GM21423 (cell line): ENCODE measurements at regions not wholly inside any gene's neighbourhood (a gene's known extent, or its start where the extent isn't known, plus 50 kb on each side); places are given as distances from the start of the nearest gene placed in this dataset.
"Not testable (repeated sequence)": the region's sequence is repeated elsewhere in the genome, so short reads cannot be mapped to it uniquely, and the experiment has no call there.

Experiments
- ATAC-seq: cut with Tn5 transposase; IDR thresholded peaks from one replicate; pipeline ENCODE4 v1.9.1; 2021; ENCODE audit warnings: mild to moderate bottlenecking, moderate library complexity; ENCODE audit not compliant: unreplicated experiment

DNA sequence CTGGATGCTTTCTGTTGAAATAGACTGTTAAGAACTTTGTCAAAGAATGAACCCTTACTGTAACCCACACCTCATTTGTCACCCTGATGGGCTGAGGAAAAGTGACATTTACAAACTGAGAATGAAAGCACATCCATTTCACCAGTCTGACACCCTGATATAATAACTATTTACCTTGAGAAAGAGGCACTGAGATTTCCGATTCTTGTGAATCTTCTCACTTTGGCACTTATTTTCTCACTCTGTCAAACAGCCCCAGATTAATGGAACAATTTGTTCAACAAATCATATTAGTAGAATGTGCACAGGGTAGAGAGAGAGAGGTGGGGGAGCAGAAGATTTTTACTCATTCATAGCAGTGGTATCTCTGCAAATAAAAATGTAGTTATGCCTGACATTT is 606.9 kb downstream of the MCTP2 start:
- ATAC-seq = no peak

DNA sequence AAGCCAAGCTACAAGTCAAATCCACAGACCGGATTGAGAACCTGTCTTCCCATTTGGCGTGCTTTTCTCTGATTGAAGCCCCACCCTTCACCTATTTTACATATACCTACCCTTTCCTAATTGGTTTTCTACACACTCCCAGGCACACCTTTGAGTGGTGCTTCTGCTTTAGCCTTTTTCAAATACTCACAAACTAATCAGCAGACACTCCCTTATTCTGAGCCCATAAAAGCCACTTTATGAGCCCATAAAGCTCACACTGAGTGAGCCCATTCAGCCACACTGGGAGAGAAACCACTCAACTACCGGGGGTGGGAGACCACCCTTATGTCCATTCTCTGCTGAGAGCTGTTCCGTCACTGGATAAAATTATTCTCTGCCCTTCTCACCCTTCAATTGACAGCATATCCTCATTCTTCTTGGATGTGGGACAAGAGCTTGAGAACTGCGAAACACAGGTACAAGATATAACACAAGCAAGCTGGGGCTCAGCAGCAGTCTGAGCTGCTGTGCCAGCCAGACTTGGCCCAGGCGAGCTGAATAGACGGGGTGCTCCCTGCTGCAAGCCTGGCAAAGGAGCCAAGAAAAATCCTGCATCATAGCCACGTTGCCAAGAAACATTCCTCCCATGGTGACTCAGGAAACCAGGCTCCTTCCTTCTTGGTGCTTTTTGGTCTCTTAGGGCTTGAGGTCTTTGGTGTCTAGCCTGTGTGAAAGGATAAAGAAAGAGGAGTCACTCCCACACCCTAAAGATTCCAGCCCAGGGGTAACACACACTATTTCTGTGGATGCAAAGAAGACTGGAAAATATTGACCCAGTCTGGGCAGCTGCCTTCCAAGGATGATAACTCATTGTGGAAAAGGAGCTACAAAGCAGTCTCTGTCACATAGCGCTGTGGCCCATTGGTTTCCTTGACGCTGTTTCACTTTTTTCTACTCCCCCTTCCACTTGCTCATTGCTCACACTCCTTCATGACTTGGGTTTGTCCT is 609.7 kb downstream of the MCTP2 start:
- no peak for ATAC-seq

DNA sequence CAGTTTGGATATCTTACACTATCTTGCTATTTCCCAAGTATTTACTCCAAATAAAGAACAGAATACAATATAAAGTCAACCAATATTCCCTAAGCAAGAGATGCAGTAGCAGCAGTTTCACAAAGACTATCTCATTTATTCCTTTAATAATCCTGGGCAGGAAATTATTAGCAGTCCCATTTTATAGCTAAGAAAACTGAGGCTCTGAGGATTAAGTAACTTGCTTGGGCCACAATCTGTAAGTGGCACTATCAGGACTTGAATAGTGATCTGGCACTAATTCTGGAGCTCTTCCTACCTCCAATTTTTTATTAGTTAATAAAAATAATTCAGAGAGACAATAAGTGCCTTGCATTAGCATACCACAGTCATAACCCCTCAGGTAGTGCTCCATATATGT is 611.7 kb downstream of the MCTP2 start:
- no peak for ATAC-seq

DNA sequence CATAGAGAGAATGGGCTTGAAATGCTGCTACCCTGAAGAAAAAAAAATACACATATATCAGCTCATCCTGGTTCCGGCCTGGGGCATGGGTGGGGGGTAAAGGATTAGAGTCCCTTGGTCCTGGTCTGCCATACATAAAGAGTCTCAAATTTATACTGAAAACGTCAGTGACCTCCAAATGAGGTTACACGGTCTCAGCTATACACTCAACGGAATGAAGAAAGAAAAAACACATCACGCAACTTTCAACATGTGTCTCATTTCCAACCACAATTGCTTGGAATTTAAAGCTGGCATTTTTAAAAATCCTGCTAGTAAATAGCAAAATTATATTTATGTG is 612.8 kb downstream of the MCTP2 start:
- no peak for ATAC-seq

DNA sequence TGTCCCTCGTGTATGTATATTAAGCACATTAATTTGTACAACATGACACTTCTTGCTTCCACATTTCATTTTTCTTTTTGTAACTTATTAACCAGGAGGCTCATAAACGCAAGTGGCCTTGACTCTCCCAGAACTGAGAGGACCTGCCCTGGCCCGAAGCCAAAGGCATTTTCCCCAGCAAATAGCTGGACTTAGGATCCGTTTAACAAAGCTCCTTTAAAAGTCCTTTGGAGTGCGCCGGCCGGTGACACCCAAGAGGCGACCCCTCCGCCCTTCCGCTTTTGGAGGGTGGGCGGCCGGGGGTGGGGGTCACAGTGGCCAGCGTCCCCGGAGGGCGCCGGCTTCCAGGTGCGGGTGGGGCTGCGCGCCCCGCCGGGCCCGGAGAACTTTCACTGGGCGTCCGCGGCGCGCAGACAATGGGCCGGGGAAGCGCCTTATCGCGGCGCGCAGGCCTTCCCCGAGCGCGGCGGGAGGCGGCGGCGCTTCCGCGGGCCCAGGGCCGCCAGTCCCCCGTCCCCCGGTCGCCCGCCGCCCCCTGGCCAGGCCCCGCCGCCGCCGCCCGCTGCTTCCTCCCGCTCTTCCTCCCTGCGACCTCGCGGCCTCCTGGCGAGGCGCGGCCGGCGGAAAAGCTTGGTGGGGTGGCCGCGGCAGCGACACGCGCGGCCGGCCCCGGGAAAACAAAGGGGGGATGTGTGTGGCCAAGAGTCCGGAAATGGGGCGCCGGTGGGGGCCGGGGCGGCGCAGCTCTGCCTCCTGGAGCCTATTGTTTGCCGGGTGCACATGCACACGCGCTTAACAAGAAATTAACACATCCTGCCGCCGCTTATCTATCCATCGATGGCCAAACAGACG is 613.4 kb downstream of the MCTP2 start:
- no peak for ATAC-seq

DNA sequence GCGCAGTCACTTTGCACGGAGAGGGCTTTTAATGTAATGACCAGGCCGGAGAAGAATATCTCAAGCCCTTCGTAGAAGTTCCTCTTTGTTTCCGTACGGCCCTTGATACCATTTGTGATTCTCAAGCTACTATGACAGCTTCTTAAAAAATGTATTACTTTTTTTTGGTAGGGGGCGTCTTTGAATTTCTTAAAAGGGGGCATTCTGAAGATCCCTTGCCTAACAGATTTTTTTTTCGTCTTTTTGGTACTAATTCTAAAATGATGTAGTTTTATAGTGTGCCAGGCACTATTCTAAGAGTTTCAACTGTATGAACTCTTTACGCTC is 614.0 kb downstream of the MCTP2 start:
- no peak for ATAC-seq

DNA sequence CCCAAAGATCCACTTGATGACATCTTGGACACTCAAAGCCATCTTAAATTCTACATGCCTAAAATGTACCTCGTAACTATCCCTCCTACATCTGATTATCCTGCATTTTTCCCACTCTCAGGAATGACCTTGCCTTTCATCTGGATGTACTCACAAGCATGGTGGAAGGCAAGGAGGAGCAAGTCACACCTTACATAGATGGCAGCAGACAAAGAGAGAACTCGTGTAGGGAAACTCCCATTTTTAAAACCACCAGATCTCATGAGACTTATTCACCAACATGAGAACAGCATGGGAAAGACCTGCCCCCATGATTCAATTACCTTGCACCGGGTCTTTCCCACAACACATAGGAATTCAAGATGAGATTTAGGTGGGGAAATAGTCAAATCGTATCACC is 616.0 kb downstream of the MCTP2 start:
- ATAC-seq = no peak

DNA sequence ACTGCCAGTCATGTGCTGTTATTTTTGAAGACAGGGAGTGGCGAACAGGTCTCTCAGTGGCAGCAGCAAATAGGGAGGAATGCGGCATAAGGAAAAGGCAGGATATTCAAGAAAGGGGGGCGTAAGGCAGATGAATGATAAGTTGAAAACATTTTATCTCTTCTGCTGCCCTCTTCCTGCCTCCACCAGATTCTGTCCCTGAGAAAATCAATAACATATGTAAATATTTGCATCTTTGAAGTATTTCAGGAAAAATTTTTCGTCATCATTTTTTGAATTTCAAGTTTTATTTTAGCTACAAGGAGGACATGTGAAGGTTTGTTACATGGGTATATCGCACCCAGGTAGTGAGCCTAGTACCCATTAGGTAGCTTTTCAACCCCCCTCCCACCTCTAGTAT is 616.7 kb downstream of the MCTP2 start:
- ATAC-seq = no peak

DNA sequence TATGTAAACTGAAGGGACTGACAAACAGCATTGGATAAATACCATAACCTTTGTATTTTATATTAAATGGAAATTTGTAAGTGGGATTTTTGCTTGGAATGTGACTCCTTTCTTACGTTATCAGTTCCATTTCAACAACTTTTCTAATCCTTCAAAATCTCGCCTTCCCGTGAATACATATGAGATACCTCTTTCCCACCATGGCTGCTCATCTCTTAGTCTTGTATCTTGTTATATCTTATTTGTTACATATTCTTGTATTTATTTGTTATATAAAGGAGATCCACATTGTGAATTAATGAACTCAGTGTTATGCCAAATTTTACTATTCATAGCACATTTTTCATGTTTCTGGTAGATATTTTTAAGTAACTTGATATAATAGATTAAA is 623.7 kb downstream of the MCTP2 start:
- ATAC-seq = no peak

DNA sequence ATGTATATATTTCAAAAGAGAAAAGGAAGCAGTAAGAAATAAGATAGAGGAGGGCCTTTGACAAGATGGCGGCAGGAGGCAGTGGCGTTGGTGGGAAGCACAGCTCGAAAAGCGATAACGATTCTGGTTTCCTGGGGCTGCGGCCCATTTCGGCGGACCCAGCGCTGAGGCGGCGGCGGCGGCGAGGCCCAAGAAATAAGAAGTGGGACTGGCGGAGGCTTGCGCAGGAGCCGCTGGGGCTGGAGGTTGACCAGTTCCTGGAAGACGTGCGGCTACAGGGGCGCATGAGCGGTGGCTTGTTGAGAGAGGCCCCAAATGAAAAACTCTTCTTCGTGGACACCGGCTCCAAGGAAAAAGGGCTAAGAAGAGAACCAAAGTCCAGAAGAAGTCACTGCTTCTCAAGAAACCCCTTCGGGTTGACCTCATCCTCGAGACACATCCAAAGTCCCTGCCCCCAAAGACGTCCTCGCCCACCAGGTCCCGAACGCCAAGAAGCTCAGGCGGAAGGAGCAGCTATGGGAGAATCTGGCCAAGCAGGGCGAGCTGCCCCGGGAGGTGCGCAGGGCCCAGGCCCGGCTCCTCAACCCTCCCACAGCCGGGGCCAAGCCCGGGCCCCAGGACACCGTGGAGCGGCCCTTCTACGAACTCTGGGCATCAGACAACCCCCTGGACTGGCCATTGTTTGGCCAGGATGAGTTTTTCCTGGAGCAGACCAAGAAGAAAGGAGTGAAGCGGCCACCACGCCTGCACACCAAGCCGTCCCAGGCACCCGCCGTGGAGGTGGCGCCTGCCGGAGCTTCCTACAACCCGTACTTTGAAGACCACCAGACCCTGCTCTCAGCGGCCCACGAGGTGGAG is 624.3 kb downstream of the MCTP2 start:
- no peak for ATAC-seq

DNA sequence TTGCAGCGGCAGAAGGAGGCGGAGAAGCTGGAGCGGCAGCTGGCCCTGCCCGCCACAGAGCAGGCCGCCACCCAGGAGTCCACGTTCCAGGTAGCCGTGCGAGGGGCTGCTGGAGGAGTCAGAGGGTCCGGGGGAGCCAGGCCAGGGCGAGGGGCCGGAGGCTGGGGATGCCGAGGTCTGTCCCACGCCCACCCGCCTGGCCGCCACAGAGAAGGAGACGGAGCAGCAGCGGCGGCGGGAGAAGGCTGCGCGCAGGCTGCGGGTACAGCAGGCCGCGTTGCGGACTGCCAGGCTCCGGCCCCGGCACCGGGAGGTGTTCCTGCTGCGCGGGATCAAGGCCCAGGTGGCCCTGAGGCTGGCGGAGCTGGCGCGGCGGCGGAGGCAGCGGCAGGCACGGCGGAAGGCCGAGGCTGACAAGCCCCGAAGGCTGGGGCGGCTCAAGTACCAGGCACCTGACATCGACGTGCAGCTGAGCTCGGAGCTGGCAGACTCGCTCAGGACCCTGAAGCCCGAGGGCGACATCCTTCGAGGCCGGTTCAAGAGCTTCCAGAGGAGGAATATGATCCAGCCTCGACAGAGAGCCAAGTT is 625.0 kb downstream of the MCTP2 start:
- ATAC-seq = no peak

DNA sequence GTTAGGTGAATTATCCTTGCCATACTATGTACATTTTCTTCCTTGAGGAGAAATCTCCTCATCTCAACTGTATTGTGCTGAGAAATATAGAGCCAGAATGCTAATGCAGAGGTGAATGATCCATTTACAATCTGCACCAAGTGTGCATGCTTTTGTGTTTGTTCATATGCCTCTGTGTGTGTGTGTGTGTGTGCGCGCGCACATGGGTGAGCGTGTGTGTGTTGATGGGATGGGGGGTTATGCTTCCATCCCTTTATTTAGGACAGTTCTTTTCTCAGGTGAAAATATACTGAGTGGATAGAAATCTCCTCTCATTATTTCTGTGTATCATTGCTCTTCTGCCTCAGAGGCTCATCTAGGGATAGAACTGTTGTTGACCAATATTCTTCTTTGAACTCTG is 626.1 kb downstream of the MCTP2 start:
- ATAC-seq = no peak

DNA sequence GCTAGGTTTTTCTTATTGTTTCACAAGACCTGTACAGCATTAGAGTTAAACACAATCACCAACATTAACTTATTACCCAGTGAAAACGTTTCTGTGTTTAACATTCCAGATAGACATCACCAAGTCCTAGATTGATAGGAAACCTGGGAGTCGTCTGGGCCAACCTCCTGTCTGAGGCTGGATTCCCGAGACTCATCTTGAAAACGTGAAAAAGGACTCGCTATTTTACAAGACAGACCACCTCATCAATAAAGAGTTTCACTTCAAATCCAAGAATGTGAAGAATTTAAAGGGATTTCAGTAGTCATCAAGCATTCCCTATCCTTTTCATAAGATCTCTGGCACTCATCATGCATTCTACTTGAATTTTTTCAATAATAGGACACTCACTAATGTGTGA is 626.6 kb downstream of the MCTP2 start:
- ATAC-seq = no peak

DNA sequence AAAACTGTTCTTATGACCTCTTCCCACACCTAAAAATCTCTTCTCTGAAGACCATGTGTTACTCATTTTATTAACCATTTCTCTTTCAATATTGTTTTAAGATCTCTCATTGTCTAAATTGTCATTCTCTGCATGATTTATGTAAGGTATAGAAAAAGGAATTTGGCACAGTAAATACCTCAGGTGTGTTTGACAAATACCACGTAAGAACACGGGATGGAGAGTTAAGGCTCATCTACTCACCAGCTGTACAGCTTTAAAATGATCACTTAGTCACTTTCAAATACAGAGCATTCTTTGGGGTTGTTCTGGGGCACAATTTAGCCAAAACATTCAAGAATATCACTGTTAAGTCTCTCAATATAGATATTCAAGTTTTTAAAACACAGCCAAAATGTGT is 627.1 kb downstream of the MCTP2 start:
- ATAC-seq = no peak

DNA sequence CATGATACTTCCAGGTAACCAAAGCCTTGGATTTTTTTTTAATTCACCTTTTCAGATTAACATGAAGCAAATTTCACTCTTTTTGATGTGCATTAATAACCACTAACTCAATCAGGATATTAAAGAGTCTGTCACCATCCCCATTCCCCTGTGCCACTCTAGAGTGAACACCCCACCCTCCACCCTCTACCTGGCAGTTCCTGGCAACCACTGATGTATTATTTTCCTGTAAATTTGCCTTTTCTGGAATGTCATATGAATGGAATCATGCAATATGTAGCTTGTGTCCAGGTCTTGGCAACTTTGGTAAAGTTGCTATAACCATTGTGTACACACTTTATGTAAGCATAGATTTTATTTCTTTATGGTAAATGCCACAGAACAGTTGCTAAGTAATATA is 627.6 kb downstream of the MCTP2 start:
- no peak for ATAC-seq

DNA sequence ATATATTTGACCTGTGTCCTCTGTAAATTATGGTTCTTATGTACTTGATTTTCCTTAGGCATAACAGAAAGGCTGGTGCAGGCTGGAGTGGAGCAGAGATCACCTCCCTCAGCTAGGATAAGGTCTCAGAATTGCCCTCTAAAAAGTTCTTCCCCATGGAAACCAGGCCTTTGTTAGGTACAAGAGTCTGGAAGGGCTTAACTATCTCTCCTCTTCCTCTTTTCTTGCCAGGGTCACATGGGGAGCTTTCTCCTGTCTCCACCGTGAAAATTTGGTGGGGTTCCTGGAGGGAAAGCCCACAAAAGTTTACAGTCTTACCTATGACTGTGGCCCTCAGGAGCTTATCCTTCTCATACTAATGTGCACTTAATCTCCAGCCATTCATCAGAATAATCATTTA is 633.2 kb downstream of the MCTP2 start:
- no peak for ATAC-seq

DNA sequence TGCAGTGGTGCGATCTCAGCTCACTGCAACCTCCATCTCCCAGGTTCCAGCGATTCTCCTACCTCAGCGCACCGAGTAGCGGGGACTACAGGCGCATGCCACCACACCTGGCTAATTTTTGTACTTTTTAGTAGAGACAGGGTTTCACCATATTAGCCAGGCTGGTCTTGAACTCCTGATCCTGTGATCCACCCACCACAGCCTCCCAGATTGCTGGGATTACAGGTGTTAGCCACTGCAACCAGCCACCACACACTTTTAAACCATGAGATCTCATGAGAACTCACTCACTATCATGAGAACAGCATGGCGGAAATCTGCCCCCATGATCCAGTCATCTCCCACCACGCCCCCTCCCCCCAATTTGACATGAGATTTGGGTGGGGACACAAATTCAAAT is 636.9 kb downstream of the MCTP2 start:
- not testable (repeated sequence) for ATAC-seq

DNA sequence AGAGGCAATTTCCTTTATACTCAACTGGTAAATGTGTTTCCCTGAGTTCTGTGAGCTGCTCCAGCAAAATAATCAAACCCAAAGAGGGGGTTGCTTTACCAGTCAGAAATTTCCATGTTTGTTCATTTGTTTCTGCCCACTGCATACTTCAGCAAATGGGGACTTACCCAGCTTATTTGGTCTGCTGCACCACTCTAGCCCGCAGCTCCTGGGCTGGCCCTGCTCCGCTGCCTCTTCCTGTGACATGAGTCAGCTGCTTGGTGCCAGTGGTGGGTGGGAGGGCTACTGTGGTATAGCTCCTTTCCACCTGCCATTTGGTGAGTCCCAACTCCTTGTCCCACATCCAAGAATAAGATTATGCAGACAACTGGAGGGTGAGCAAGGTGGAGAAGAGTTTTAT is 644.2 kb downstream of the MCTP2 start:
- ATAC-seq = no peak

DNA sequence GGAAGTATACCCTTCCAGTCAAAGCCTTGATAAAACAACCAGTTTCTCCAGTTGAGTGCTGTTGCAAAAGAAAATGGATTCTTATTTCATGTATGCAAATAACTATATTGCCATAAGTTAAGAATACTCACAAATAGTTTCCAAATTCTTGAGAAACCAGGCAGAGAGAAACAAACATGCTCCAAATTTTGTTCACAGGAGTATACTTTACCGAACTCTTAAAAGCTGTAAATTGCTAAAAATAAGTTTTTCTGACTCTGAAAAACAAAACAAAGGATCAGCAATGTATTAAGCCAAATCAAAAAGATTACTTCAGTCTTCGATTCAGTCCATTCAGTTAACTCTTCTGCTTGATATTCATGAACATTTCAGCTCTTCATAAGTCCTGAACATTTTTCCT is 646.5 kb downstream of the MCTP2 start:
- ATAC-seq = no peak

DNA sequence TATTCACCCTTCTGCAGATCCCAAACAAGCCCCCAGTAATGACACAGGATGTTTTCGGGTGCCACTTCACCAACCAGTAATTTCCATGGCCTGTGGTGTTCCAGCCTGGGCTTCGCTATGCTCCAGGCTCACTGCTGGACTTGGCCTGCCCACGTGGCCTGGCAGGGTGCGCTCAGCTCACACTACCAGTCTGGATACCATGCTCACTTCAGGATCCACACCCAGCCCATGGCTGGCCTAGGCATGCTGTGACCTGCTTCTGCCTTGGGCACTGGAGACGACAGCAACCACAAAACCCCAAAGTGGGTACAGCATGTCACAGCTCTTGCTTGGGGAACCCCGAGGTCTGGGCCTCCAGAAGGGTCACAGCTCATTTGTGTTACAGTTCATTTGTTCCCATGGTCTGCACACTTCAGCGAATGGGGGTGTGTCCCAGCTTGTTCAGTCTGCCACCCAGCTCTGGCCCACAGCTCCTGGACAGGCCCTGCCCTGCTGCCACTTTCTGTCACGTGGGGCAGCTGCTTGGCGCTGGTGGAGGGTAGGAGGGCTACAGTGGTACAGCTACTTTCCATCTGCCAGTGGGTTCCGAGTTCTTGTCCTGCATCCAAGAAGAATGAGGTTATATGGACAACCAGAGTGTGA is 650.8 kb downstream of the MCTP2 start:
- no peak for ATAC-seq
